Epidermal melanocyte (primary cell): ENCODE measurements at regions not wholly inside any gene's neighbourhood (a gene's known extent, or its start where the extent isn't known, plus 50 kb on each side); places are given as distances from the start of the nearest gene placed in this dataset.

ENCODE experiments used
- DNase-seq: peaks from one replicate; pipeline ENCODE4 v3.0.0; 2011; ENCODE audit warnings: low spot score; ENCODE audit not compliant: insufficient read length

DNA sequence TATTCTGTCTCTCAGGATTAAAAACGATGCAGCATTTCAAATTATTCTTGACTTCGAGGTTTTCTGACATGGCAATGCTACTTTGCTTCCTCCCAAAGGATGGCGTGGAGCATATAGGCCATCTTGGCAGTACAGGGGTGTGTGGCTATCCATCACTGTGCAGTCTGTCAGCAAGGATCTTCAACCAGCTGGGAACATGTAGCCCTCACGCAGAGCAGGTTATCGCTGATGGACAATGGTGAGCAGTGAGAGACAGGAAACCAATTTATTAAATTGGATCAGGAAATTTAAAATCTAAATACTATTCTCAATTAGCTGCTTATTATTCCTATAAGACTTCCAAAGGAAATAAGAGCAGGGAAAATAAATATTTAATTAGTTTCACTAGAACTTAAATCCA, 615.3 kb downstream of the OTOL1 start:
- no peak for DNase-seq

DNA sequence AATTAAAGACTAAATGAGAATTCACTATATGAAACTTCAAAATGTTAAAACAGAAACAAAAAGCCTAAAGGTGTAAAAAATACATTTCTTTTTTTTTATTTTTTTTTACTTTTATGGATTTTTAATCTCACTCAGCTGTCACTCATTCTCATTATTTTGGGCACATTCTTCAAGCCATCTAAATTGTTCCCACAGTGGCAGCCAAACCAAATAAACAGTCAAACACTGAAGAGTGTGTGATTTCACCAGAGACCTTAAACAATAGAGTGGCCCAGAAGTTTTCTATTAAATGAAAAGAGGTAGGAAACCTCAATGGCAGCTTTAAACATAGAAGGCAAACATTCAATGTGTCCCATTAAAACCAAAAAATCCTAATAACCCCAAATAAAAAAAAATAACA, 616.1 kb downstream of the OTOL1 start:
- DNase-seq = no peak

DNA sequence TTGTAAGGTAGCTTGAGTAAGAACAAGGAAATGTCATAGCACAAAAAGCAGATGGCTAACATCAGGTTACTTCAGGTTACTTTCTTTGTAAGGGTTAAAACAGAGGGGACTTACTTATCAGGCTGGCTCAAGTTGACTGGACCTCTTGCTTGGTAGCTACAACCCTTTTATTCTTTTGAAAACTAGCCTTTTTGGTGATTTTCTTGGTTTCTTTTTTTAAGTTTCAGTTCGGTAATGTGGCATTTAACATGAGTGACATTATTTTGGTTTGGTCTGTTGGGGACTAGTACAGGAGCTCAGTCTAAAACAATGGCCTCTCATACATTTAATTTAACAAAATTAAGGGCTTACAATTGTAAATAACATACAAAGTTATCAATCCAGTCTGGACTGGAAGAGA, 621.4 kb downstream of the OTOL1 start:
- no peak for DNase-seq

DNA sequence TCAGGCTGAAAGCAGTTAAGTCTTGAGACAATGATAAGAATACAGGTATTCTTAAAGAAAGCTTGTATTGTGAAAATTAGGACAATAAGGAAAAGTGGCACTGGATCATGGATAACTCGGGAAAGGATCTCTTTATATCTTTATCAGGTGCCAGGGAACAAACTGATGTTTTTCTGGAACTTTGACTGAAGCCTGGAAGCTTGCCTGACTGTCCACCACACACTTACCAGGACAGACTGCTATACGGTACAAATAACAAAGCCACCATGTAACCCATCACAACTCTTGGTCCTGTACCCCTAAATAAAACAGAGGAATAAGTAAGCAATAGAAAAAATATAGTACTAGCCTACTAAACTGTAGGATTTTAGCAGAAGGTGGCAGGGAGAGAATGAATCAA, 623.0 kb downstream of the OTOL1 start:
- no peak for DNase-seq

- no peak for DNase-seq
These were observed 625.8 kb downstream of the OTOL1 start for GRCh38 chr3:162122405-162122804.

GRCh38 chr3:162125790-162126189, 629.2 kb downstream of the OTOL1 start:
- DNase-seq = no peak

DNA sequence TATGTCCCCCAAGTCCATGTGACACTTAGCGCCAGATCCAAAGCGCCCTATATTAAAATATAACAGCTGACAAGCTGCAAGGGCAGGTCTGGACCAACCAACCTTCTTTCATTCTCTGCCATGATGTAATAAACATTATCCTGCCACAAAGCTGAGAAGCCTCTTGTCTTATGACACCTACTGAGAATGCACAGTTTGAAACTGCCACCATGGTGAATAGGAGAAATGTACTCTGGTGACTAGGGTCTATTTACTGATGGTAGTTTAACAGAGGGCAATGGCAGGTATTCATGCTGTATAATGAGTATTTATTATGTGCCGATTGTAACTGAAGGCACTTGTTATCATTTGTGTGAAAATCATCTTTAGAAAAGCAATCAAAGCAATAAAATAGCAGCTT, 634.0 kb downstream of the OTOL1 start:
- no peak for DNase-seq

GRCh38 chr3:162132981-162133380, 636.4 kb downstream of the OTOL1 start:
- DNase-seq = no peak

- DNase-seq = no peak
These were observed 638.0 kb downstream of the OTOL1 start for GRCh38 chr3:162134571-162134970.

GRCh38 chr3:162136136-162136535, 639.5 kb downstream of the OTOL1 start:
- no peak for DNase-seq

GRCh38 chr3:162138509-162138908, 641.9 kb downstream of the OTOL1 start:
- DNase-seq = no peak

DNA sequence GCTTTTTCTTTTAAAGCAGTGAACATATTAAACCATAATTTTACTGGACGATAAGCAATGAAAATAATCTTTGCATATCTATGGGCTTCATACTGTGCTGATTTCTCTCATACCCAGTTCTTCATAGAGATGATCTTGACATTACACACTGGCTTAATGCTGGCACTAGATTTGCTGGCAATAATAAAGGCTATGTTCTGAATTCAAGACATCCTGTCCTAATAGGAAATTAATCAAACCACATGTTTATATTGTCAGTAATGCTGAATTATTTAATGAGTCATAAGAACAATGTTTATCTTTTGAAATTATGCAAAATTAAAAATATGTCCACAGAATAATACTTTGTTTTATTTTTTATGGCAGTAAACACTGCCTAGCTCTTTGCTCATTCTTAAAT, 643.2 kb downstream of the OTOL1 start:
- no peak for DNase-seq

GRCh38 chr3:162141272-162141791, 644.7 kb downstream of the OTOL1 start:
- DNase-seq = no peak

DNA sequence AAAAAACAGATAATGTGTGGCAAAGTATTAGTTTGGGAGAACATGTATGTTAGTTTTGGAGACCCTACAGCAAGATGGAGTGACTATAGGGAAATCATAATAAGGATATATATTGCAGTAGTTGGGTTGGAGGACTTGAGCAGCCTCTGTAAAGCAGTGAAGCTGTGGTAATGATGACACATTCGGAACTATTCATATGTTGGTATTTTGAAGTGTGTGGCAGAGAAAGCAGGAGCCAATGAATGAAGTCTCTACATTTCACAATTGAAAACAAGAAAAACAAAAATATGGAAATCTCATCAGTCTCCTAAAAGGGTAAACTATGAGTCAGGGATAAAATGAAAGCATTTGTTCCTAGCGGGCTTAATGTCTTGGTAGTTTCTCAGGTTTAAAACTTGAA, 645.9 kb downstream of the OTOL1 start:
- no peak for DNase-seq

DNA sequence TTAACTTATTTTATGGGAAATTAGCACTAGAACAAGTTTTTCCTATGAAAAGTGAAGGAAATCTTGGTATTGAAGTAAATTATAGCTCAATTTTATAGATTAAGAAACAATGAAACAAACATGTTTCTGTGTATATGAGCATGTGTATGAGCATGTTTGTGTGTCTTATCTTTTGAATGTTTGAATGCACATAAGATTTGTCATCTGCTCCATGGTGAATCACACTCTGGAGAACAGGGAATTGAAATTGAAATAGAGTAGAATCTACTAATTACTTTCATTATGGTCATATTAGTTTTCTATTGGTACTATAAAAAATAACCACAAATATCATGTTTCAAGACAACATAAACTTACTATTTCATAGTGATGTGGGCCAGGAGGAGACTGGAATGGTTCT, 646.6 kb downstream of the OTOL1 start:
- no peak for DNase-seq

DNA sequence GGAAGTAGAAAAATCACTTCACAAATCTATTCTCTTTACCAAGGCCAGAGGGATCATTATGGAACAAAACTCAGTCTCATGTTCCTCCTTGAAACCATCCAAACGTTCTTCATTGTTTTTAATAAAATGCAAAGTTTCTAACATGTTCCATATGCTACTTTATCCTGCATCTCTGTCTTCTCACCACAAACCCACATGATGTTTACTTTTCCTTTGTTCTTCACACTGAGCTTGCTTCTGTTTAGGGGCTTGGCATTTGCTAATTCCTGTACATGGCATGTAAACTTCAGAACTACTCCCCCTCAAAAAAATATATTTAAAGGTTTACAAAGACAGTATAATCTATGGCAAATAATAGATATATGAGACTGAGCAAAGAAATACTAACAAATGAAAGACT, 651.4 kb downstream of the OTOL1 start:
- DNase-seq = no peak

GRCh38 chr3:162150790-162151189, 654.2 kb downstream of the OTOL1 start:
- no peak for DNase-seq

DNA sequence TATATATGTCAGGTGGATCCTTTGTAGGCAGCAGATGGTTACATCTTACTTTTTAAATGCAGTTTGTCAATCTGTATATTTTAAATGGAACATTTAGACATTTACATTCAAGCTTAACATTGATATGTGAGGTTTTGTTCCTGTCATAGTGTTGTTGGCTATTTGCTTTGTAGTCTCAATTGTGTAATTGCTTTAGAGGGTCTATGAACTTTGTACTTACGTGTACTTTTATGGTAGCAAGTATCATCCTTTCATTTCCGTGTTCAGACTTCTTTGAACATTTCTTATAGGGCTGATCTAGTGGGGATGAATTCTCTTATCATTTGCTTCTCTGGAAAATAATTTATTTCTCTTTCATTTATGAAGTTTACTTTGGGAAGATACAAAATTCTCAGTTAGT, 656.0 kb downstream of the OTOL1 start:
- no peak for DNase-seq

- DNase-seq = no peak
These were observed 665.0 kb downstream of the OTOL1 start for GRCh38 chr3:162161595-162161994.

GRCh38 chr3:162165346-162165745, 668.7 kb downstream of the OTOL1 start:
- DNase-seq = no peak

GRCh38 chr3:162166543-162166942, 669.9 kb downstream of the OTOL1 start:
- DNase-seq = no peak

GRCh38 chr3:162168715-162169114, 672.1 kb downstream of the OTOL1 start:
- DNase-seq = no peak

- no peak for DNase-seq
These were observed 674.0 kb downstream of the OTOL1 start for GRCh38 chr3:162170581-162170980.

GRCh38 chr3:162171970-162172369, 675.4 kb downstream of the OTOL1 start:
- DNase-seq = no peak
